Heart left ventricle (tissue), 16 donors: ENCODE measurements at regions not wholly inside any gene's neighbourhood (a gene's known extent, or its start where the extent isn't known, plus 50 kb on each side); places are given as distances from the start of the nearest gene placed in this dataset.

ENCODE experiments used
- ATAC-seq, 4 donors: fragments of 200-7000 bp; cut with Tn5 transposase; one replicate each; pipeline ENCODE4 v1.9.1; 2020 to 2022; ENCODE audit warnings: moderate library complexity in 4 of 4, mild to moderate bottlenecking in 3 of 4, moderate number of reproducible peaks in 1 of 4
- DNase-seq, 5 donors: peaks; one replicate each; pipeline ENCODE4 v3.0.0-alpha.2; 2020
- H3K27ac ChIP-seq, 12 donors: fragments of 200-600 bp; sonication (generic) in 4 of 12; one replicate each; pipeline versions ENCODE4 v1.5.0 to v1.8.0; 2016 to 2022; ENCODE audit warnings: mild to moderate bottlenecking in 2 of 12
- H3K27me3 ChIP-seq, 9 donors: fragments of 200-600 bp; sonication (generic) in 2 of 9; one replicate each; pipeline versions ENCODE4 v1.5.1 to v1.8.0; 2016 to 2022; ENCODE audit warnings: mild to moderate bottlenecking in 3 of 9
- H3K36me3 ChIP-seq, 9 donors: fragments of 200-600 bp; sonication (generic) in 2 of 9; one replicate each; pipeline versions ENCODE4 v1.5.0 to v1.8.0; 2018 to 2022; ENCODE audit warnings: mild to moderate bottlenecking in 2 of 9
- H3K4me1 ChIP-seq, 12 donors: fragments of 200-600 bp; sonication (generic) in 4 of 12; one replicate each; pipeline versions ENCODE4 v1.5.0 to v1.8.0; 2016 to 2022; ENCODE audit warnings: mild to moderate bottlenecking in 3 of 12
- H3K4me3 ChIP-seq, 12 donors: fragments of 200-600 bp; sonication (generic) in 4 of 12; one replicate each; pipeline versions ENCODE4 v1.5.0 to v1.8.0; 2017 to 2022; ENCODE audit warnings: mild to moderate bottlenecking in 9 of 12, moderate library complexity in 4 of 12
- H3K9me3 ChIP-seq, 12 donors: fragments of 200-600 bp; sonication (generic) in 4 of 12; one replicate each; pipeline versions ENCODE4 v1.5.0 to v1.8.0; 2016 to 2022; ENCODE audit warnings: mild to moderate bottlenecking in 1 of 12
- POLR2A ChIP-seq, 2 donors: fragments of 450-650 bp; IDR thresholded peaks; one replicate each; pipeline ENCODE4 v1.6.1; 2017; ENCODE audit warnings: antibody characterized with exemption in 2 of 2, mild to moderate bottlenecking in 2 of 2, moderate library complexity in 2 of 2
- WGBS, 4 donors: extraction: QIAGEN DNeasy Blood & Tissue Kit in 2 of 4; methylation state at CpG; one replicate each; pipeline versions ENCODE4 v1.1.5 to v1.1.7; 2013 to 2018; 5-methylcytosine and 5-hydroxymethylcytosine counted together
- intact Hi-C, 10 donors: fragments of 100-400 bp; cut with DNase I; formaldehyde crosslinking; loops; one replicate each; pipeline versions ENCODE4 v1.11.1 to v1.14.2; 2022
- TF ChIP-seq, protein P1 (sequence below), 12 donors: fragments of 200-600 bp; sonication (generic) in 4 of 12; IDR thresholded peaks; one replicate each; pipeline versions ENCODE4 v1.5.0 to v1.8.0; 2018 to 2022; ENCODE audit warnings: antibody characterized with exemption in 12 of 12, mild to moderate bottlenecking in 5 of 12
- donor health status: ischemic (EF 13 %, LVEDD 7.1; RV severe dilation, severe dysfunction).
- donor health status: healthy with polysubstance abuse.
- donor health status: DM: no; HTN: yes; CAD: no.
- donor health status: DM: no; HTN: no; CAD: no.
- donor health status: ischemic (EF 25% LVEDD 6.9; RV normal size, moderate dysfunction).
- donor health status: ischemic (EF 25% LVEDD 5.7; RV mildly dilated, moderate dysfunction).
- donor health status: healthy.
- donor health status: DM: yes; HTN: yes; CAD: no.
- donor health status: ischemic (EF 35%, LVEDD 5.7; RV mildly dilated, moderate dysfunction).
- donor health status: nonischemic (EF 11% LVEDD 7.7; RV severe dilation, severe dysfunction).
- donor health status: DM: yes; HTN: yes; CAD: no.
- donor health status: PGD.
- donor health status: ischemic (EF 29% LVEDD 5.4; RV normal size, mild dysfunction).
- donor health status: nonischemic (EF 23%, LVEDD 6.1; RV moderate dilation, normal function).

DNA sequence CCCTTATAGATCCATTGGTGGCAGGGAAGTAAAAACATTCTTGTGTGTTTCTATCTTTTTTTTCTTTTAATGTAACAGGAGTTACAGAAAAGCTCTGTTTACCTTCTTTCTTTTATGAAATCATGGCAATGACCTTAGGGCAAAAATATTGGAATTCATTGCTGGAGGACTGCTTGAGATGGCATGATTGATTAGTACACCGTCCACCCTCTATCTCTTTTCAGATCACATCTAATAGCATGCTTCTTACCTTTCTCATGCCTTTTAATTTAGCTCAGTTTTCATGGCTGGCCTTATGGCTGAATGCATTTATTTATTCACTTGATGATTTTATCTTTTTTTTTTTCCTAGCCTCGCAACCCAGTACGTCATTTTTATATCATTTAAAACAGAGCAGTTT, 177.6 kb upstream of the CDH20 start:
- ATAC-seq (no peak), DNase-seq (no peak)
- 62 to 78% (median 71%) methylated on average over 3 of the region's 3 CpGs for WGBS, 4 donors
- TF ChIP-seq POLR2A (IDR thresholded peaks at IDR 0.05): no peak
- TF ChIP-seq, protein P1, sequence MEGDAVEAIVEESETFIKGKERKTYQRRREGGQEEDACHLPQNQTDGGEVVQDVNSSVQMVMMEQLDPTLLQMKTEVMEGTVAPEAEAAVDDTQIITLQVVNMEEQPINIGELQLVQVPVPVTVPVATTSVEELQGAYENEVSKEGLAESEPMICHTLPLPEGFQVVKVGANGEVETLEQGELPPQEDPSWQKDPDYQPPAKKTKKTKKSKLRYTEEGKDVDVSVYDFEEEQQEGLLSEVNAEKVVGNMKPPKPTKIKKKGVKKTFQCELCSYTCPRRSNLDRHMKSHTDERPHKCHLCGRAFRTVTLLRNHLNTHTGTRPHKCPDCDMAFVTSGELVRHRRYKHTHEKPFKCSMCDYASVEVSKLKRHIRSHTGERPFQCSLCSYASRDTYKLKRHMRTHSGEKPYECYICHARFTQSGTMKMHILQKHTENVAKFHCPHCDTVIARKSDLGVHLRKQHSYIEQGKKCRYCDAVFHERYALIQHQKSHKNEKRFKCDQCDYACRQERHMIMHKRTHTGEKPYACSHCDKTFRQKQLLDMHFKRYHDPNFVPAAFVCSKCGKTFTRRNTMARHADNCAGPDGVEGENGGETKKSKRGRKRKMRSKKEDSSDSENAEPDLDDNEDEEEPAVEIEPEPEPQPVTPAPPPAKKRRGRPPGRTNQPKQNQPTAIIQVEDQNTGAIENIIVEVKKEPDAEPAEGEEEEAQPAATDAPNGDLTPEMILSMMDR (IDR thresholded peaks at IDR 0.05): no peak
- Histone ChIP-seq H3K36me3 (no peaks in the 10 kb centered on the region), H3K4me3 (no peak overlapping the region), H3K4me1 (no peaks in the 10 kb centered on the region), H3K27me3 (no peaks in the 10 kb centered on the region), H3K9me3 (no peaks in the 10 kb centered on the region), H3K27ac (no peak overlapping the region)
- intact Hi-C loops: no loop called here

GRCh38 chr18:61157451-61157850, 175.8 kb upstream of the CDH20 start:
- no peaks in the 10 kb centered on the region for H3K27me3 ChIP-seq
- H3K4me3 ChIP-seq: no peak overlapping the region
- no peak overlapping the region for H3K27ac ChIP-seq
- no peaks in the 10 kb centered on the region for H3K9me3 ChIP-seq
- DNase-seq: no peak
- no peak for ATAC-seq
- TF ChIP-seq POLR2A (IDR thresholded peaks at IDR 0.05): no peak
- TF ChIP-seq, protein P1 (IDR thresholded peaks at IDR 0.05): no peak
- intact Hi-C loops: no loop called here
- no peaks in the 10 kb centered on the region for H3K4me1 ChIP-seq
- H3K36me3 ChIP-seq: no peaks in the 10 kb centered on the region
- WGBS, 4 donors: 73 to 89% (median 82%) methylated on average over 6 of the region's 6 CpGs

GRCh38 chr18:61159246-61159645, 174.0 kb upstream of the CDH20 start:
- H3K27ac ChIP-seq: no peak overlapping the region
- DNase-seq: no peak
- intact Hi-C loops: no loop called here
- ATAC-seq: no peak
- H3K4me3 ChIP-seq: no peak overlapping the region
- TF ChIP-seq, protein P1 (IDR thresholded peaks at IDR 0.05): no peak
- H3K4me1 ChIP-seq: no peaks in the 10 kb centered on the region
- 62 to 69% (median 66%) methylated on average over 4 of the region's 4 CpGs for WGBS, 4 donors
- H3K36me3 ChIP-seq: no peaks in the 10 kb centered on the region
- H3K27me3 ChIP-seq: no peaks in the 10 kb centered on the region
- H3K9me3 ChIP-seq: no peaks in the 10 kb centered on the region

DNA sequence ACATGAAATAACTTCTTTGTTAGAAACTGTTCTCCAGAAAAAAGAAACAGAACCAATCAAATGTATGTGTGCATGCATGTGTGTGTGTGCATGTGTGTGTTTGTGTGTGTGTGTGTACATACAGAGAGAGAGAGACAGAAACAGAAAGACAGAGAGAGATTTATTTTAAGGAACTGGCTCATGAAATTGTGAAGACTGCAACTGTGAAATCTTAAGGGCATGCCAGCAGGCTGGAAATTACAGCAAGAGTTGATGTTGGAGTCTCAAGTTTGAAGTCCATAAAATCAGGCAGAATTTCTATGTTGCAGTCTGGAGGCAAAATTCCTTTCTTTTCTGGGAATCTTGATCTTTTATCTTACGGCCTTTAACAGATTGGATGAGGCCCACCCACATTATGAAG, 168.9 kb upstream of the CDH20 start:
- no peak for DNase-seq
- intact Hi-C loops: no loop called here
- Histone ChIP-seq H3K27me3 (no peaks in the 10 kb centered on the region), H3K4me3 (no peak overlapping the region), H3K27ac (no peak overlapping the region), H3K36me3 (no peaks in the 10 kb centered on the region), H3K4me1 (no peaks in the 10 kb centered on the region), H3K9me3 (no peaks in the 10 kb centered on the region)
- no peak for ATAC-seq
- 52 to 70% (median 55%) methylated on average over 1 of the region's 1 CpG for WGBS, 4 donors
- TF ChIP-seq POLR2A (IDR thresholded peaks at IDR 0.05): no peak
- TF ChIP-seq, protein P1 (IDR thresholded peaks at IDR 0.05): no peak
